ENCODE measurements at regions not wholly inside any gene's neighbourhood (a gene's known extent, or its start where the extent isn't known, plus 50 kb on each side); places are given as distances from the start of the nearest gene placed in this dataset.

DNA sequence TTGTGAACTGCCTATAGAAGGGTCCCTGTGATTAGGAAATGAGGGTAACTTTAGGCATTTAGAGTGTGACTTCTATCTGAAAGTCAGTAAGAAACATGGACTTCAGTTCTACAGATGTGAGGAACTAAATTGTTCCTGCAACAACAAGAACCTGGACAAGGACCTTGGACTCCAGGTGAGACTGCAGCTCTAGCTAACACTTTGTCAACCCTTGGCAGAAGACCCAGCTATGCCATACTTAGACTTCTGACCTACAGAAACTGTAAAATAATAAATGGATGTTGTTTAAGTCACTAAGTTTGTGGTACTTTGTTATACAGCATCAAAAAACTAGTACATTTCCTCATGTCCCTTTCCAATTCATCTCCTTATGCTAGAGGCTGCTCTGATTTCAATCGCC is 580.8 kb downstream of the IQCM start:
- TF ChIP-seq, protein P1, sequence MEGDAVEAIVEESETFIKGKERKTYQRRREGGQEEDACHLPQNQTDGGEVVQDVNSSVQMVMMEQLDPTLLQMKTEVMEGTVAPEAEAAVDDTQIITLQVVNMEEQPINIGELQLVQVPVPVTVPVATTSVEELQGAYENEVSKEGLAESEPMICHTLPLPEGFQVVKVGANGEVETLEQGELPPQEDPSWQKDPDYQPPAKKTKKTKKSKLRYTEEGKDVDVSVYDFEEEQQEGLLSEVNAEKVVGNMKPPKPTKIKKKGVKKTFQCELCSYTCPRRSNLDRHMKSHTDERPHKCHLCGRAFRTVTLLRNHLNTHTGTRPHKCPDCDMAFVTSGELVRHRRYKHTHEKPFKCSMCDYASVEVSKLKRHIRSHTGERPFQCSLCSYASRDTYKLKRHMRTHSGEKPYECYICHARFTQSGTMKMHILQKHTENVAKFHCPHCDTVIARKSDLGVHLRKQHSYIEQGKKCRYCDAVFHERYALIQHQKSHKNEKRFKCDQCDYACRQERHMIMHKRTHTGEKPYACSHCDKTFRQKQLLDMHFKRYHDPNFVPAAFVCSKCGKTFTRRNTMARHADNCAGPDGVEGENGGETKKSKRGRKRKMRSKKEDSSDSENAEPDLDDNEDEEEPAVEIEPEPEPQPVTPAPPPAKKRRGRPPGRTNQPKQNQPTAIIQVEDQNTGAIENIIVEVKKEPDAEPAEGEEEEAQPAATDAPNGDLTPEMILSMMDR (IDR thresholded peaks at IDR 0.05; ENCODE audit: low read depth, low read length), result no peak
- no peak overlapping the region for H3K27ac ChIP-seq
- no peaks in the 10 kb centered on the region for H3K36me3 ChIP-seq
- H3K27me3 ChIP-seq (ENCODE audit: insufficient read depth, low read depth, severe bottlenecking), result no peaks in the 10 kb centered on the region
- no peaks in the 10 kb centered on the region for H3K9me3 ChIP-seq (ENCODE audit: severe bottlenecking)
- H3K4me3 ChIP-seq (ENCODE audit: low read depth, low read length), result no peak overlapping the region
- no peak for DNase-seq

DNA sequence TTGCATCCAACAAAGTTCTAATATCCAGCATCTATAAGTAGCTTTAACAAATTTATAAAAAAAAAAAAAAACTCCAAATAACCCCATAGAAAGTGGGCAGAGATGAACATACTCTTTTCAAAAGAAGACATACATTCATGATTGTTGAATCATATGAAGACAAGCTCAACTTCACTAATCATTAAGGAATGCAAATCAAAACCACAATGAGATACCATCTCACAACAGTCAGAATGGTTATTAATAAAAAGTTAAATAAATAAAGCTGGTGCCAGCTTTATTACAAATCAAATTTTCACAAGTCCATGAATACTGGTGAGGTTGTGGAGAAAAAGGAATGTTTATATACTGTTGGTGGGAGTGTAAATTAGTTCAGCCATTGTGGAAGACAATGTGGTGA is 592.0 kb downstream of the IQCM start:
- Histone ChIP-seq H3K4me3 (ENCODE audit: low read depth, low read length) (no peak overlapping the region), H3K9me3 (ENCODE audit: severe bottlenecking) (no peaks in the 10 kb centered on the region)
- TF ChIP-seq, protein P1 (IDR thresholded peaks at IDR 0.05; ENCODE audit: low read depth, low read length), result no peak

DNA sequence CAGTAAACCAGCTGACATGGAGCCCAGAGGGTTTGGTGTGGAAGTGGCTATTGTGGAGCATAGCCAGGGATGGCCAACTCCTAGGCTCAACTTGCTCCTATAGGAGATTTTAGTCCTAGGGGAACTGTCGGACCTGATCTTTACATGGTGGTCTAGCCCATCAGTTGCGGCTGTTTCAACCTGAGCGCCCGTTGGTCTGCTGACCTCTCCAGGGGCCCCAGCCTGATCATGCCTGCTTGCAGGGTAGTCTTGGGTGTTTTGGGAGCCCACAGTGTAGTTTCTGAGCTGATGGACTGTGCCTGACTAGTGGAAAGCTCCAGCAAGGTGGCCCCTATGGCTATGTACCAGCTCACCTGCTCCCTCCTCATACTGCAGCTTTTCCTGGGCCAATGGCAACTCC is 597.0 kb downstream of the IQCM start:
- Histone ChIP-seq H3K4me3 (ENCODE audit: low read depth, low read length) (no peak overlapping the region), H3K36me3 (no peaks in the 10 kb centered on the region), H3K9me3 (ENCODE audit: severe bottlenecking) (no peaks in the 10 kb centered on the region), H3K27ac (no peak overlapping the region), H3K27me3 (ENCODE audit: insufficient read depth, low read depth, severe bottlenecking) (no peaks in the 10 kb centered on the region)
- no peak for DNase-seq
- TF ChIP-seq, protein P1 (IDR thresholded peaks at IDR 0.05; ENCODE audit: low read depth, low read length), result no peak

More for the DNA sequence above, 592.0 kb downstream of the IQCM start:
- Histone ChIP-seq H3K36me3 (no peaks in the 10 kb centered on the region), H3K27me3 (ENCODE audit: insufficient read depth, low read depth, severe bottlenecking) (no peaks in the 10 kb centered on the region), H3K27ac (no peak overlapping the region)
- no peak for DNase-seq

DNA sequence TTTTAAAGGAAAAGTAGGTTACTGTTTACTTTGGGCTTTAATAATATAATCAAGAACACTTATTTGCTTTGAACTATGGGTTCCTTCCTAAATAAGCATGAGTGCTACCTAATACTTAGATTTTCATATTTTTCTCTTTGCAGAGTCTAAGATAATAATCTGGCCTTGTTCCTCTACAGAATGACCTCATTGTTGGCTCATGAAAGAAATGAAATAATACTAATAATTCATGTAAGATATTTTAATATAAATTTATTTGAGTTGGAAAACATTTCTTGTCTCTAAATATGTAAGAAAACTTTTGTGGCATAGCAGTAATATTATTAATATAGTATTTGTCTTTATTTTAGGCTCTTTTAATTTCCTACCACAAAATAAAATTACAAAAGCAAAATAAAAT is 601.3 kb downstream of the IQCM start:
- no peak overlapping the region for H3K4me3 ChIP-seq (ENCODE audit: low read depth, low read length)
- H3K27ac ChIP-seq, result no peak overlapping the region
- no peak for DNase-seq
- TF ChIP-seq, protein P1 (IDR thresholded peaks at IDR 0.05; ENCODE audit: low read depth, low read length), result no peak
- no peaks in the 10 kb centered on the region for H3K9me3 ChIP-seq (ENCODE audit: severe bottlenecking)
- no peaks in the 10 kb centered on the region for H3K36me3 ChIP-seq
- H3K27me3 ChIP-seq (ENCODE audit: insufficient read depth, low read depth, severe bottlenecking), result no peaks in the 10 kb centered on the region

DNA sequence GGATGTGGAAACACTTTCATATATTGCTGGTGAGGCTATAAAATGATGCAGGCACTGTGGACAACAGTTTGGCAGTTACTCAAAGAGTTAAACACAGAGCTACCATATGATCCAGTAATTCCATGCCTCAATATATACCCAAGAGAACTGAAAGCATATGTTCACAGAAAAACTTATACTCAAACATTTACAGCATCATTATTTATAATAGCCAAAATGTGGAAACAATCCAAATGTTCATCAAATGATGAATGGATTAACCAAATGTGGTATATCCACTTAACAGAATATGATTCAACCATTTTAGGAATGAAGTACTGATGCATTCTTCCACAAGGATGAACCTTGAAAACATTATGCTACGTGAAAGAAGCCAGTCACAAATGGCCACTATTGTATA is 603.8 kb downstream of the IQCM start:
- TF ChIP-seq, protein P1 (IDR thresholded peaks at IDR 0.05; ENCODE audit: low read depth, low read length), result no peak
- DNase-seq, result no peak
- Histone ChIP-seq H3K36me3 (no peaks in the 10 kb centered on the region), H3K27me3 (ENCODE audit: insufficient read depth, low read depth, severe bottlenecking) (no peaks in the 10 kb centered on the region), H3K9me3 (ENCODE audit: severe bottlenecking) (no peaks in the 10 kb centered on the region), H3K4me3 (ENCODE audit: low read depth, low read length) (no peak overlapping the region), H3K27ac (no peak overlapping the region)

DNA sequence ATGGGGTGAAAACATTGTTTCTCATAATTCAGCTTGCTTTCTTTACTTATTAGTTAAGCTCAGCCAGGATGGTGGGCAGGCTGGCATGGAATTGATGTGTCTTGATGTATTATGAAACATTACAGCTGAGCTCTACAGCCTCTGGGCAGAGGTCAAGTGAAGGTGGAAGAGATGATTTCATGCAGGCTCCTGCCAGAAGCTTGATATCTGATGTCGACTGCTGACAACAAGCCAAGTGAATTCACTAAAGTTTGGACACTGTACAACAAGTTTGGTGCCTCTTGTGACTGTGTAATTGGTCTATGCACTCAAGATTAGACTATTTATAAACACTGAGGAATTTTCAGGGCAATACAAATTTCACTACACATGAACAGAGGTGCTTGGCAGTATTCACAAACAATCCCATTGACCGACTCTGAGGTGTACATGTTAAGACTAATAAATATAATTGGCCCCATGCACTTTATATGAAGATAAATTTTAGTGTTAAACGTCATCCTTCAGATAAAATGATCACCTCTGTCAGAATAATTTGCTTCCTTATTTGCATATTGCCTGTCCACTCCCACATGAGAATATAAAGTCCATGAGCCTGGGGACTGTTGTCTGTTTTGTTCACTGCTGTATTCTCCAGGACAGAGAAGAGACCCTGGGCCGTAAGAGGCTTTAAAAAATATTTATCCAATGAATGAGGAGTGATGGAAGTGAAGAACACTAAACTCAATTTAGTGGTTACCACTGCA is 612.2 kb downstream of the IQCM start:
- TF ChIP-seq, protein P1 (IDR thresholded peaks at IDR 0.05; ENCODE audit: low read depth, low read length), result no peak
- H3K27ac ChIP-seq, result no peak overlapping the region
- no peak overlapping the region for H3K4me3 ChIP-seq (ENCODE audit: low read depth, low read length)
- no peaks in the 10 kb centered on the region for H3K9me3 ChIP-seq (ENCODE audit: severe bottlenecking)
- no peak for DNase-seq
- no peaks in the 10 kb centered on the region for H3K36me3 ChIP-seq
- H3K27me3 ChIP-seq (ENCODE audit: insufficient read depth, low read depth, severe bottlenecking), result no peaks in the 10 kb centered on the region

Data from WERI-Rb-1 (cell line).